Panc1 (cell line): ENCODE measurements at regions not wholly inside any gene's neighbourhood (a gene's known extent, or its start where the extent isn't known, plus 50 kb on each side); places are given as distances from the start of the nearest gene placed in this dataset.

Experiments
- POLR2AphosphoS5 ChIP-seq: IDR thresholded peaks from 2 replicates; pipeline ENCODE4 v1.6.1; 2012; ENCODE audit warnings: mild to moderate bottlenecking, low read depth, low read length, moderate library complexity
- SIN3A ChIP-seq: IDR thresholded peaks from 2 replicates; pipeline ENCODE4 v1.6.1; 2012; ENCODE audit warnings: low read depth, mild to moderate bottlenecking, low read length, moderate library complexity, borderline replicate concordance; ENCODE audit not compliant: insufficient read depth
- TCF7L2 ChIP-seq: IDR thresholded peaks from 2 replicates; pipeline ENCODE4 v1.6.1; 2011; ENCODE audit warnings: mild to moderate bottlenecking, low read depth, low read length, inconsistent platforms
- TF ChIP-seq, protein P1 (sequence below): fragments of 450-650 bp; IDR thresholded peaks from 2 replicates; pipeline ENCODE4 v1.5.1; 2017; ENCODE audit warnings: mild to moderate bottlenecking
- TF ChIP-seq, protein P2 (sequence below), 2 experiments: IDR thresholded peaks; 2 replicates each; pipeline ENCODE4 v1.6.1; 2011 to 2012; ENCODE audit warnings: low read depth in 2 of 2, control low read depth in 1 of 2, low read length in 1 of 2, mild to moderate bottlenecking in 1 of 2, moderate library complexity in 1 of 2; ENCODE audit not compliant: insufficient read depth in 1 of 2

DNA sequence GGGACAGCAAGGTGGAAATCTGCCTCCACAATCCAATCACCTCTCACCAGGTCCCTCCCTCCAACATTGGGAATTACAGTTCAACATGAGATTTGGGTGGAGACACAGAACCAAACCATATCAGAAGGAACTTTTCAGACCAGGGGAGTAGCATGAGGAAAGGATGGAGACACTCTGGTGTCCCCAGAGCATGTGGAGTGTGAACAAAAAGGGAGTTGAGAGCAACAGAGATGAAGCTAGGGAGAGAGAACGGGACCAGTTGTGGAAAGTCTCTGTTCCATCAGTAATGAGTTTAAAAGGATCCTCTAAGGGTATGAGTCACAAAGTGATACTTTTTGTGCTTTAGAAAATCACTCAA is 382.0 kb downstream of the SFMBT2 start:
- TF ChIP-seq, protein P1, sequence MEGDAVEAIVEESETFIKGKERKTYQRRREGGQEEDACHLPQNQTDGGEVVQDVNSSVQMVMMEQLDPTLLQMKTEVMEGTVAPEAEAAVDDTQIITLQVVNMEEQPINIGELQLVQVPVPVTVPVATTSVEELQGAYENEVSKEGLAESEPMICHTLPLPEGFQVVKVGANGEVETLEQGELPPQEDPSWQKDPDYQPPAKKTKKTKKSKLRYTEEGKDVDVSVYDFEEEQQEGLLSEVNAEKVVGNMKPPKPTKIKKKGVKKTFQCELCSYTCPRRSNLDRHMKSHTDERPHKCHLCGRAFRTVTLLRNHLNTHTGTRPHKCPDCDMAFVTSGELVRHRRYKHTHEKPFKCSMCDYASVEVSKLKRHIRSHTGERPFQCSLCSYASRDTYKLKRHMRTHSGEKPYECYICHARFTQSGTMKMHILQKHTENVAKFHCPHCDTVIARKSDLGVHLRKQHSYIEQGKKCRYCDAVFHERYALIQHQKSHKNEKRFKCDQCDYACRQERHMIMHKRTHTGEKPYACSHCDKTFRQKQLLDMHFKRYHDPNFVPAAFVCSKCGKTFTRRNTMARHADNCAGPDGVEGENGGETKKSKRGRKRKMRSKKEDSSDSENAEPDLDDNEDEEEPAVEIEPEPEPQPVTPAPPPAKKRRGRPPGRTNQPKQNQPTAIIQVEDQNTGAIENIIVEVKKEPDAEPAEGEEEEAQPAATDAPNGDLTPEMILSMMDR: no peak
- TF ChIP-seq POLR2AphosphoS5: no peak
- TF ChIP-seq, protein P2, sequence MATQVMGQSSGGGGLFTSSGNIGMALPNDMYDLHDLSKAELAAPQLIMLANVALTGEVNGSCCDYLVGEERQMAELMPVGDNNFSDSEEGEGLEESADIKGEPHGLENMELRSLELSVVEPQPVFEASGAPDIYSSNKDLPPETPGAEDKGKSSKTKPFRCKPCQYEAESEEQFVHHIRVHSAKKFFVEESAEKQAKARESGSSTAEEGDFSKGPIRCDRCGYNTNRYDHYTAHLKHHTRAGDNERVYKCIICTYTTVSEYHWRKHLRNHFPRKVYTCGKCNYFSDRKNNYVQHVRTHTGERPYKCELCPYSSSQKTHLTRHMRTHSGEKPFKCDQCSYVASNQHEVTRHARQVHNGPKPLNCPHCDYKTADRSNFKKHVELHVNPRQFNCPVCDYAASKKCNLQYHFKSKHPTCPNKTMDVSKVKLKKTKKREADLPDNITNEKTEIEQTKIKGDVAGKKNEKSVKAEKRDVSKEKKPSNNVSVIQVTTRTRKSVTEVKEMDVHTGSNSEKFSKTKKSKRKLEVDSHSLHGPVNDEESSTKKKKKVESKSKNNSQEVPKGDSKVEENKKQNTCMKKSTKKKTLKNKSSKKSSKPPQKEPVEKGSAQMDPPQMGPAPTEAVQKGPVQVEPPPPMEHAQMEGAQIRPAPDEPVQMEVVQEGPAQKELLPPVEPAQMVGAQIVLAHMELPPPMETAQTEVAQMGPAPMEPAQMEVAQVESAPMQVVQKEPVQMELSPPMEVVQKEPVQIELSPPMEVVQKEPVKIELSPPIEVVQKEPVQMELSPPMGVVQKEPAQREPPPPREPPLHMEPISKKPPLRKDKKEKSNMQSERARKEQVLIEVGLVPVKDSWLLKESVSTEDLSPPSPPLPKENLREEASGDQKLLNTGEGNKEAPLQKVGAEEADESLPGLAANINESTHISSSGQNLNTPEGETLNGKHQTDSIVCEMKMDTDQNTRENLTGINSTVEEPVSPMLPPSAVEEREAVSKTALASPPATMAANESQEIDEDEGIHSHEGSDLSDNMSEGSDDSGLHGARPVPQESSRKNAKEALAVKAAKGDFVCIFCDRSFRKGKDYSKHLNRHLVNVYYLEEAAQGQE (IDR thresholded peaks at IDR 0.05; ENCODE audit: insufficient read depth in 1 of 2, low read depth in 2 of 2, low read length in 1 of 2): no peak
- TF ChIP-seq SIN3A: no peak
- no peak for TF ChIP-seq TCF7L2
